ENCODE measurements at regions not wholly inside any gene's neighbourhood (a gene's known extent, or its start where the extent isn't known, plus 50 kb on each side); places are given as distances from the start of the nearest gene placed in this dataset.
A peak's percentile ranks its signal among the peaks of the same experiment; 100 is the strongest.

GRCh38 chr2:20509770-20510490, 63.1 kb downstream of the RHOB start:
- no peak for TF ChIP-seq CTCF (IDR thresholded peaks at IDR 0.05; ENCODE audit: low read depth, low read length)
- DNase-seq (ENCODE audit: extremely low read depth, low read depth), result no peak

GRCh38 chr2:20511130-20511529, 64.3 kb downstream of the RHOB start:
- no peak for DNase-seq (ENCODE audit: extremely low read depth, low read depth)
- TF ChIP-seq CTCF (IDR thresholded peaks at IDR 0.05; ENCODE audit: low read depth, low read length), result no peak

GRCh38 chr2:20512061-20512605, 65.3 kb downstream of the RHOB start:
- DNase-seq (ENCODE audit: extremely low read depth, low read depth), result no peak
- no peak for TF ChIP-seq CTCF (IDR thresholded peaks at IDR 0.05; ENCODE audit: low read depth, low read length)

GRCh38 chr2:20513946-20514345, 67.1 kb downstream of the RHOB start:
- no peak for TF ChIP-seq CTCF (IDR thresholded peaks at IDR 0.05; ENCODE audit: low read depth, low read length)
- DNase-seq (ENCODE audit: extremely low read depth, low read depth), result no peak

- peak; percentile 73 for DNase-seq (ENCODE audit: extremely low read depth, low read depth)
- TF ChIP-seq CTCF (IDR thresholded peaks at IDR 0.05; ENCODE audit: low read depth, low read length), result no peak
Measured at GRCh38 chr2:20514596-20515269, 67.9 kb downstream of the RHOB start.

GRCh38 chr2:20515290-20516220, 68.7 kb downstream of the RHOB start:
- TF ChIP-seq CTCF (IDR thresholded peaks at IDR 0.05; ENCODE audit: low read depth, low read length), result no peak

More at GRCh38 chr2:20515290-20516220, 68.7 kb downstream of the RHOB start:
- no peak for DNase-seq (ENCODE audit: extremely low read depth, low read depth)

All from AG09319 (cell line).